GM18907 (cell line): ENCODE measurements at regions not wholly inside any gene's neighbourhood (a gene's known extent, or its start where the extent isn't known, plus 50 kb on each side); places are given as distances from the start of the nearest gene placed in this dataset.
"Not testable (repeated sequence)": the region's sequence is repeated elsewhere in the genome, so short reads cannot be mapped to it uniquely, and the experiment has no call there.

Experiments
- ATAC-seq: cut with Tn5 transposase; IDR thresholded peaks from one replicate; pipeline ENCODE4 v1.9.1; 2021; ENCODE audit warnings: mild to moderate bottlenecking, moderate library complexity; ENCODE audit not compliant: unreplicated experiment

- ATAC-seq = no peak
Observed at GRCh38 chr5:86337667-86338460, 279.9 kb upstream of the COX7C start.

- ATAC-seq = peak; percentile 81
Observed at GRCh38 chr5:86354664-86355063, 263.1 kb upstream of the COX7C start.

DNA sequence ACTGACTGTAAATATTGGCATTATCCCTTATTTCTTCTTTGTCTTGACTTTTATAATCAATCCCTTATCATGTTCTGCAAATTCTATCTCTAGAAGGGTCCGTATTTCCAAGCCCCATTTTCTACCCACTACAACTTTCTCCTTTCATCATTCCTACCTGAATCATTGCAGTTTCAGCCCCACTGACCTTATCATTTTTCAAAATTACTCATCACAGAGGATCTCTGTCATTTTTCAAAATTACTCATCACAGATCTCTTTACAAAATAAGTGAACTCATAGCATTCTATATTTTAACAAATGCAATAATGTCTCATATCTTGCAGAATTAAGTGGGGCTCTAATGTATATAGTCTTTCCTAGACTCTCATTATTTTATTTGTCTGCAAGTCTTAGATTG lies 256.9 kb upstream of the COX7C start:
- no peak for ATAC-seq

DNA sequence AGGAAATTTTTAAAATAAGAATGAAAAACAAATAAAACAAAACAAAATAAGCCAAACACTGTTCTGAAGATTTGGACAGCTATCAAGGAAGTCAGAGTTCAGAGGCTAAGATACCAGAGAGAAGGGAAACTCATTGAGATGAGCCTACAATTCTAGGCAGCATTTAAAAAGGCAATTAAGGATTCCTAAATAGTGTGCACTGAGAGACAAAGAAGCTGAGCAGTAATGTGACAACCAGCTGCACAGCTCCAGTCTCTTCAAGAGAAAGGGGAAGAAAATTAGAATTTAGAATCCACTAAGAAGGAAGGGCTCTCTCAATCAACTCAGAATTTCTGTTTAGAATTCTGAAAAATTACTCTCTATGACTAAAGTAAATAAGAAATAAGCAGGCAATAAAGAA lies 246.7 kb upstream of the COX7C start:
- ATAC-seq = no peak

DNA sequence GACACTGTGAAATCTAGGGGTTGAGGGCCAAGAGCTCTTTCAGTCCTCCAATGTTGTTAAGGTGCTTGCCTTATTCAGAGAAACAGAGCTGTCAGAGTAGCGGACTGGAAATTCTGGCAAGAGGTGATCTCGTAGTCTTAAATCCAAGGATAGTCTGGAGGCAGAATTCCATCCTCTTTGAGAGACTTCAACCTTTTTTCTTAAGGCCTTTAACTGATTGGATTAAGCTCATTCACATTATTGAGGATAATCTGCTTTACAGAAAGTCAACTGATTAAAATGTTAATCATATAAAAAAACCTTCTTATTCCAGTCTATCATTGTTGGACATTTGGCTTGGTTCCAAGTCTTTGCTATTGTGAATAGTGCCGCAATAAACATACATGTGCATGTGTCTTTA lies 243.1 kb upstream of the COX7C start:
- ATAC-seq = no peak

- ATAC-seq = no peak
Observed at GRCh38 chr5:86376214-86376613, 241.5 kb upstream of the COX7C start.

DNA sequence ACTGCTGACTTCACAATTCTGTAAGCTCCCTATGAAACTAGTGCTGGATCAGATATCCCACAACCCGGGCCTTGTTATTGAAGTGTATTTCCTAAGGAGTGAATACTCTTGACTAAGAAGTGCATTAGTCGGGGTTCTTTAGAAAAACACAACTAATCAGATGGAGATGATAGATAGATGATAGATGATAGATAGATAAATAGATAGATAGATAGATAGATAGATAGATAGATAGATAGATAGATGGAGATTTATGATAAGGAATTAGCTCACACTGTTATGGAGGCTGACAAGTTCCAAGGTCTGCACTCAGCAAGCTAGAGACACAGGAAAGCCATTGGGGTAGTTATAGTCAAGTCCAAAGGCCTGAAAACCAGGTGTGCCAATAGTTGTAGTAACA lies 214.6 kb upstream of the COX7C start:
- ATAC-seq = no peak

GRCh38 chr5:86404256-86404655 lies 213.5 kb upstream of the COX7C start:
- no peak for ATAC-seq

DNA sequence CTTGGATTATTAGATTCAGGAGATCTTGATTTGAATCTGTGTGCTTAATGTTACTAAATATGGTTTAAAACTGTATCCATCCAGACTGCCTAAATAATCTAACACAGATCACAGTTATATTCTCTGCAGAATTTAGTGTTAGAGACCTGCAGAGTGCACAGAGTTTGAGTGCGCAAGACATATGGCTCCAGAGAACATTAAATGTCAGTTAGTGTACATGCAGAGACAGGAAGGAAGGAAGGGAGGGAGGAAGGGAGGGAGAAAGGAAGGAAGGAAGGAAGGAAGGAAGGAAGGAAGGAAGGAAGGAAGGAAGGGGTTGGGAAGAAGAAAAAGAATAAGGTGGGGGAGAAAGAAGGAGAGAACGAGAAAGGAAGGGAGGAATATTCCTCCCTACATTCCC lies 210.0 kb upstream of the COX7C start:
- ATAC-seq = no peak

DNA sequence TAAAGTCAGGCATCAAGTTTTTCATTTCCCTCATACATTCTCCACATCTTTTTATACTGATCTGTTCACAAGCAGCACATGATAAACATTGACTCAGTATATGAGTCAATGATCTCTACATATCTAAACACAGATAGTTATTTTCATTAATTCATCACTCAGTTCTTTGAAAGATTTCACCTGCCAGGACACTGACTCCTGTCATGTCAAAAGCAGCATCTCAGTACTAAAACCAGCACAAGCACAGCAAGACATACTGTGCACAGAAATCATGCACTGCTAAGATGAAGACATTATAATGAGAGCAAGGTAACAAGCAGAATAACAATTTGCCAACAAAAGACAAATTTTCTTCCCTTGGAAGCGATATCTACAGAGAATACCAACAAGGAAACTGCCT lies 206.1 kb upstream of the COX7C start:
- no peak for ATAC-seq

DNA sequence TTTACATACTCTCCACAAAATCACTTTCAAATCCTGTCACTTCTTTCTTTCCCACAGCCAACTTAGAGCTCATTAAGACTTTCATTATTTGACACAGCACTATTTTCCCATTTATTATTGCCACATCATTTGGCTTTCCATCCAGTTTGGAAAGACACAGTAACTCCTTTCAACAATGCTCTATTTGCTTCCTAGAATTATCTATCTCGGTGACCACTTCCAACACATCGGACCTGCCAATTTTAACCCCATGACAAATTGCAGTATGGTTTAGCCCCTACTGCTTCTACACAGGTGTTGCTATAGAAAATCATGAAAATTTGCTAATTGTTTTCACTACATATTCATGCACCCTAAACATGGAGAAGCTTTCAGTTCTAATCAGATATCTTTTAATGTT lies 190.6 kb upstream of the COX7C start:
- no peak for ATAC-seq

- no peak for ATAC-seq
Observed at GRCh38 chr5:86439593-86440110, 178.1 kb upstream of the COX7C start.

- ATAC-seq = no peak
Observed at GRCh38 chr5:86442036-86442745, 175.6 kb upstream of the COX7C start.

DNA sequence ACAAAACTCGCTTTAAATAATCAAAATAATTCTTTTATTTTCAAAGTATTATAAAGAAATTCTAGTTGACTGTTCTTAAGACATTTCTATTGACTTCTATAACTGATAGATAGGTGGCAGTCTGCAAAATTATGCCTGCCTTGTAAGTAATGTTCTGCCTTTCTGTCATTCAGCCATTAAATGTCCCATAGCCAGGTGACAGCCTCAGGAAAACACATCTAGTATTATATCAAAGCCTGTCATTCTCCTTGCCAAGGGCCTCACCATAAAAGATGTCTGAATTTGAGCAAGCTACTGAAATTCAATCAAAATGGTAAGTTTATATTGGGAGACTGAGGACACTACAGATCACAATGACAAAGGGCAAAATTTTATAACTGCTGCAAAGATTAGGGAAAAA lies 170.4 kb upstream of the COX7C start:
- ATAC-seq = no peak

DNA sequence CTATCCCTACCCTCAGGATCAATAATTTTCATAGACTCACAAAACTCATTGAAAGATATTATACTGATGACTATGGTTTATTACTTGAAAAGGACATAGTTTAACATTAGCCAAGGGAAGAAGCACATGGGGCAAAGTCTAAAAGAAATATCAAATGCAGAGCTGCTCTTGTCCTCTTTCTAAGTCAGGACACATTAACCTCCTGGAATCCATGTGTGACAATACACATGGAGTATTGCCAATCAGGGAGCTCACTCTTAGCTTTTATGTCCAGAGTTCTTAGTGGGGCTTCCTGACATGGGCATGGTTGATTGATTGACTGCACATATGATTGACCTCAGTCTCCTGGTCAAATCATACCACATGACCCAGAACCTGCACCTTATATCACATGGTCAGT lies 165.5 kb upstream of the COX7C start:
- ATAC-seq = no peak

DNA sequence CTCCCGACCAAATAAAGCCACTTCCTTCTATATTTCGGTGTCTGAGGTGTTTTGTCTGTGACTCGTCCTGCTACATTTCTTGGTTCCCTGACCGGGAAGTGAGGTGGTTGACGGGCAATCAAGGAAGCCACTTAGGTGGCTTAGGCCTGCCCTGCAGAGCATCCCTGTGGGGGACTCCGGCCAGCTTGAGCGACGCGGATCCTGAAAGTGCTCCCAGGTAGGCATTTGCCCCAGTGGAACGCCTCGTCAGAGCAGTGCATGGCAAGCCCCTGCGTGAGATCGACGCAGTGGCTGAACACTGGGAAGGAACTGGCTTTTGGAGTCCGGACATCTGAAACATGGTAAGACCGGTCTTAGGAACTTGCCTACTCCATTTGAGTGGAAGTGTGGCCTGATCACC lies 157.2 kb upstream of the COX7C start:
- ATAC-seq = no peak

GRCh38 chr5:86461169-86461956 lies 156.4 kb upstream of the COX7C start:
- no peak for ATAC-seq

GRCh38 chr5:86463339-86463738 lies 154.4 kb upstream of the COX7C start:
- ATAC-seq = no peak

- ATAC-seq = no peak
Observed at GRCh38 chr5:86465052-86465838, 152.5 kb upstream of the COX7C start.

GRCh38 chr5:86466721-86467120 lies 151.0 kb upstream of the COX7C start:
- ATAC-seq = not testable (repeated sequence)

DNA sequence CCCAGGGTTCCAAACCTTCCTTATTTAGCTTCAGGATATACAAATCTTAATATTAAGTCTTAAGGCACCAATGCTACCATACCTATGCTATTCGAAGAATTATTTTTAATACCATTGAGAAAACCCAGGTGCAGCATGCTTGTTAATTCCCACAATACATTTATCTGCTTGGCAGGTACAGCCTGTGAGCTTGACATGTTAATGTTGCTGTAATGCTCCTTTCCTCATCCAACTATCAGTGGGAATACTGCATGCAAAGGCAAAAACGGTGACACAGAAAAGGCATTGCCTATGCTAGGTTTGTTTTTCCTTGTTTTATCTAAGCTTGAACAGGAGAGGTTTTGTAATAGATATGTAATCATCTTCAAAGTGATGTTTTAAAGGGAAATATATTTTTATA lies 135.7 kb upstream of the COX7C start:
- ATAC-seq = no peak
